ENCODE measurements at regions not wholly inside any gene's neighbourhood (a gene's known extent, or its start where the extent isn't known, plus 50 kb on each side); places are given as distances from the start of the nearest gene placed in this dataset.

- TF ChIP-seq EZH2 (IDR thresholded peaks at IDR 0.05; ENCODE audit: insufficient read depth, poor library complexity, severe bottlenecking) (no peak), EZH2phosphoT487 (IDR thresholded peaks at IDR 0.05; ENCODE audit: insufficient read depth, low read depth) (no peak)
These were observed 63.1 kb upstream of the FOXG1 start for GRCh38 chr14:28703482-28703881.
